NCI-H2107 treated with DMSO at 0.1 percent for 48 hours (cell line): ENCODE measurements at regions not wholly inside any gene's neighbourhood (a gene's known extent, or its start where the extent isn't known, plus 50 kb on each side); places are given as distances from the start of the nearest gene placed in this dataset.

Experiments used
- DNase-seq: peaks from one replicate; lab custom pipeline; 2025; ENCODE audit not compliant: unreplicated experiment; lab: John Stamatoyannopoulos, UW

DNA sequence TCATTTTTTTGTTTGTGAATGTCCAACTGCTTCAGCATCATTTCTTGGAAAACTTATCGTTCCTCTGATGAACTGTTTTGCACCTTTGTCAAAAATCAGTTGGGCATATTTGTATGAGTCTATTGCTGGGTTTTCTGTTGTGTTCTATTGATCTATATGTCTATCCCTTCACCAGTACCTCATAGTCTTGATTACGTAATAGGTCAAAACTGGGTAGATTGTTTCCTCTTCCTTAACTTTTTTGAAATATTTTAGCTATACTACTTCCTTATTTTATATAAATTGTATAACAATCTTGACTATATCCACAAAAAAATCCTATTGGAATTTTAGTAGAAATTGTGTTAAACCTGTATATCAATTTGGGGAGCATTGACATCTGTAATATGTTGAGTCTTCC, 104.1 kb upstream of the PALS2 start:
- DNase-seq = no peak

GRCh38 chr7:24472093-24472492, 101.2 kb upstream of the PALS2 start:
- DNase-seq = no peak

DNA sequence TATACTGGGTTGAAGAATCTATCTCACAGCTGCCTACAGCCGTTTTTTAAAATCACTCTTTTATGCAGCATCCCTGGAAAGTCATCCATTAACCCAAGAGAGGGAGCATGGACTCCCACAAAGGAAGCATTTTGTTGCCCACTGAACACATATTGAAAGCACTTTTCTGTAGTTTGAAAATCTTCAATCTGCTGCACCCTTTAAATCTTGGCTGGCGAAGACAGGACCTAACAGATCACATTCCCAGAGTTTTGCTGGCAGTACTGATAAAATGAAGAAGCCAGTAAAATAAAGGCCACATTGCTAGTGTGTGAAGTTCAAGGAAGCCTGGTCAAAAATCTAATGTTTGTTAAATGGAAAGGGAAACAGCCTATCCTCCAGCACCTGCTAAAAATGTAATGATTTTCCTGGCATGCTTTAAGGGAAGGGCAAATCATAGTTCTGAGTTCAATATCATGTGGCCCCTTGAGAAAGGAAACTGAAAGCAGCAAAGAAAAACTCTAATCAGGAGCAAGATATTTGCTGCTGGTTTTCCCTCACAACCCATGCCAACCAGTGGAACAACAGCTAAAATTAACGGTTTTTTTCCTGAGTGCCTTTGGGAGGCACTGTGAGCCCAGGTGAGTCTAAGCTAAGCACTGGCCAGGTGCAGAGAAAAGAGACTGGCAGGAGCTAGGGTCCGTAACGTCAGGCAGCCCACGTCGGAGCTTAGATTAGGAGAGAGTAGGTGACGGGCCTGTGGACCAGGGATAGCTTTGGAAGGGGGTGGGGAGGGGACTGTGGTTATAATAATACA, 97.9 kb upstream of the PALS2 start:
- DNase-seq = peak; percentile 33

DNA sequence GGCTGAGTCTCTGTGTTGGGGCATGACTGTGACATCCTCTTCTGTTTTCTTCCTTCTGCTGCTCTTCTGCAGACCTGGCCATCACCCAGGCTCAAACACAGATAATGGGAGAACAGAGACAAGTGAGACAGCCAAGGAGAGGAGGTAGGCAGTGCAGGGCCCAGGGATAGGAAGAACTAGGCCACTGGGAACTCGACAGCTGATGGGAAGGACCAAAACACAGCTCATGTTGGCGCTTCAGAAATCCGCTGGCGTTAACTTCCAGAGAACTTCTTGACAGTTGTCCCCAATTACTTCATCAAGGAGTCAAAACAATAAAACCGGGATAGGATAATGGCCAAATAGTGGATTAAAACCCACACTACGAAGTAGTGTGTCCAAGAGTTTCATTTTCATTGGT, 97.0 kb upstream of the PALS2 start:
- no peak for DNase-seq

GRCh38 chr7:24477398-24478136, 95.7 kb upstream of the PALS2 start:
- peak; percentile 33 for DNase-seq

DNA sequence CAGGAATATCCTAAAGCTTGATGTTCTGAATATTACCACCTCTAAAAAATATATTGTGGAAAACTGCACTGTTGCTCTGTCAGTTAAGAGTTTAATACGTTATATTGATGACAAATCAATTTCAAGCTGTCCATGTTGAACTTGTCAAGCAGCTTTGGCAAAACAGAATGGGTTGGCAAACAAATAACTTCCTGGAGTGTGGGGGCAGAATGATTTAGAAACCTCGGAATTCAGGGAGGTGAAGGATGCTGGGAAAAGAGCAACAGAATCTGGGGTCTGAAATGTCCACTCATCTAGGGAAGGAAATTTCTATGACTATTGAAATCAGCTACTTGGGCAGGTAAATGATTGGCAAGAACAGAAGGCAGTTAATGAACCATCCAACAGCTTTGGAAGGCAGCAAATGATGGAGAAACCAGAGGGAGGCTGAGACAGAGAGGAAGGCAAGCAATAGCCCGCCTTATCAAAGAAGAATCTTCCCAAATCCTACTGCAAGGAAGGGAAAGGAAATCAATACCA, 95.1 kb upstream of the PALS2 start:
- DNase-seq = no peak

DNA sequence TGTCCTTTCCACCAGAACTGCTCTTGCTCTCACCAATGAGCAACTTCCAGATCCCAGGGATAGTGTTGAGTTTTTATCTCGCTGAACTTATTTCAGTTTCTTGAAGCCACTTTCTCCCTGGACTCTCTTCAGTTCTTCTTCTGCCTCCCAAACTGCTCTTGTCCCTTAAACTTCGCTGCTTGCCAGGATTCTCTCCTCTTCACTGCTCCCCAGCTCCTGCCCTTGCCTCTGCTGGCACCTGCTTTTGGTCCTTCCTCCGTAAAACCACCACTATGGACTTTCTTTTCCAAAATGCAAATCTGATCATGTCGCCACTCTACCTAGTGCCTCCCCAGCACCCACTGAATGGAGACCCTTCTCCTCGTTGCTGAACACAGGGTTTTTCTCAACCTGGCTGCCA, 92.8 kb upstream of the PALS2 start:
- DNase-seq = no peak

GRCh38 chr7:24483804-24484203, 89.4 kb upstream of the PALS2 start:
- no peak for DNase-seq

DNA sequence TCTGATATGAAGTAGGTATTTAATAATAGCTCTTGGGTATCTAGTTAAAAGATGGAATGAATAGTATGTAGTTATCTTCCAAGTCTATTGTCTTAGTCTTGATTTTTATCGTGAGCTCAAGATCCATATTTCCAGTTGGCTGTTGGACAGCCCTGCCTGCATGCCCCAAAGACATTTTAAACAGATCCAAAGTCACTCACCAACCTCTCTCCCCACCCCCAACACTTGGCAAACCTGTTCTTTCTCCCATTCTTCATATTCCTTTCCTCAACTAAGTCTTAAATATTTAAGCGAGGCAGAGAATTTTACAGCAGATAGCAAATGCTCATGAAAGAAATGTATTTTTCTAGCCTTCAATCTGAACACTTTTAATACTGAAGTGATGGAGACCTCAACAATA, 80.7 kb upstream of the PALS2 start:
- no peak for DNase-seq

- DNase-seq = no peak
These were observed 78.4 kb upstream of the PALS2 start for GRCh38 chr7:24494832-24495231.

- no peak for DNase-seq
These were observed 77.2 kb upstream of the PALS2 start for GRCh38 chr7:24496036-24496435.

DNA sequence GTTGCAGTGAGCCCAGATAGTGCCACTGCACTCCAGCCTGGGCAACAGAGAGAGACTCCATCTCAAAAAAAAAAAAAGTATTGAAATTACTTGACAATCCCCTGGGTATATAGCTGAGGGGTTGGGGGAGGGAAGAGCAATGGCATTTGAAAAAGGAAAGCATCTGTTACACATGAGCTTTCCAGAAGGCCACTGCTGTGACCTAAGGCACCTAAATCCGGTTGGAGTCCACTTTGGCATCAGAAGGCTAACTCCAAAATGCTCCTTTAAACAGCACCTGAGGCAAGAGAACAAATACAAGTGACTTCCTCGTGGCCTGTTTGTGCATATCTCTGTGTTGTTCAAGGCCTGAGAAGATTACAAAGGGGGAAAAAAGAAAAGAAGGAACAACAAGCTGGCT, 74.8 kb upstream of the PALS2 start:
- DNase-seq = no peak

- DNase-seq = no peak
These were observed 73.4 kb upstream of the PALS2 start for GRCh38 chr7:24499871-24500270.

DNA sequence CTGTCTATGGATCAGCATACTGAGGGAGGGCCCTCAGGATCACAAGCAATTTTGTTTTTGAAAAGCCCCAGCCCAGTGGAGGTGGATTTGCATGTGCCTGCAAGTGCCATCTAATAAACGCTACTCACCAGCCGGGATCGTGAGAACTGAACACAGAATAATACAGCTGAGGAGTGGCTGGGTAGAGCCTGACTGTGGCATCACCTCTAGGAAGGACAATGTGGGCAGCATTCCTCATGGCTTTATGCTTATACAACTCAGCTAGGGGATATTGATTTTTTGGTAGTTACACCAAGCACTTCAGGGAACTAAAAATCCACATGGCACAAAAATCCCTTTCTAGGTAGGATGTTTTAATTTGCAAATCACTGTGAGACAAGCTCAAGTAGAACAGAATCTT, 72.7 kb upstream of the PALS2 start:
- peak; percentile 66 for DNase-seq

GRCh38 chr7:24501009-24501408, 72.2 kb upstream of the PALS2 start:
- no peak for DNase-seq

GRCh38 chr7:24501443-24502134, 71.7 kb upstream of the PALS2 start:
- DNase-seq = no peak

DNA sequence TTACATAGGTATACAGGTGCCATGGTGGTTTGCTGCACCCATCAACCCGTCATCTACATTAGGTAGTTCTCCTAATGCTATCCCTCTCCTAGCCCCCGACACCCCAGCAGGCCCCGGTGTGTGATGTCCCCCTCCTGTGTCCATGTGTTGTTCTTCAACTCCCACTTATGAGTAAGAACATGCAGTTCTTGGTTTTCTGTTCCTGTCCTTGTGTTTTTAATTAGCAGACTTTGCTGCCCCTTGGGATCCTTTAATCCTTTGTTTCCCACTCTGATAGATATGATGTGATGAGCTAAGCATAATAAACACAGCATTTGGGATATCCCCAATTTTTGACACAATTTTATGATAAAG, 71.1 kb upstream of the PALS2 start:
- DNase-seq = no peak

GRCh38 chr7:24503506-24503905, 69.7 kb upstream of the PALS2 start:
- DNase-seq = no peak

DNA sequence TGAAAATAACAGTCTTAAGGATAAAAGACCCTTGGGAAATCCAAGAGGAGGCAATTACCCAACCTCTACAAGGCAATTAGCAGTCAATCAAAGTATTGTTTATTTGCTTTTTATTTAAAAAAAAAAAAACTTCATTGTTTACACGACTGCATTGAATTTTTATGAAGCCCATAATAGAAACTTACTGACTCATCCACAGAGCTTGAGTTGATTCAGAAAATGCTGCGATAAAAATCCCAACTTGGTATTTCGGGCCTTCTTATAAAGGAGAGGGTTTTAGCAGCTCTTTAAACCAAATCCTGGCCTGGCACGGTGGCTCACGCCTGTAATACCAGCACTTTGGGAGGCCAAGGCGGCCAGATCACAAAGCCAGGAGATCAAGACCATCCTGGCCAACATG, 69.2 kb upstream of the PALS2 start:
- no peak for DNase-seq

- DNase-seq = no peak
These were observed 68.4 kb upstream of the PALS2 start for GRCh38 chr7:24504836-24505235.

DNA sequence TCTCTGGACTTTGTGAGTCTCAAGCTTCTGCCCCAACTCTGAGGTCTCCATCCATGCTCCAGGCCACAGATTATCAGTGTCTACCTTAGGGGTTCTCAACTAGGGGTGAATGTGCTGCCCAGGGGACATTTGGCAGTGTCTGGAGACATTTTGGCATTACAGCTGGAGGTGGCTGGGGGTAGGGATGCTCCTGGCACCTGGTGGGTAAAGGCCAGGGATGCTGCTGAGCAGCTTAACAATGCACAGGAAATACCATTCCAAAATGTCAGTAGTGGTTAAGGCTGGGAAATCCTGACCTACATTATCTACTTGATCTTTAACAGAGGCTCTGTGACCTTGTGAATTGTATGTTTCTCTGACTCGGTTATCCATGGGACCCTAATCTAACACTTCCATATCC, 67.3 kb upstream of the PALS2 start:
- DNase-seq = no peak

- no peak for DNase-seq
These were observed 64.9 kb upstream of the PALS2 start for GRCh38 chr7:24508316-24508715.
